ENCODE measurements at regions not wholly inside any gene's neighbourhood (a gene's known extent, or its start where the extent isn't known, plus 50 kb on each side); places are given as distances from the start of the nearest gene placed in this dataset.

GRCh38 chrX:25733148-25733547, 405.0 kb upstream of the MAGEB18 start:
- Histone ChIP-seq H3K9ac (no peak overlapping the region), H3K4me1 (no peaks in the 10 kb centered on the region), H3K79me2 (ENCODE audit: low read depth) (no peaks in the 10 kb centered on the region), H3K27ac (no peak overlapping the region), H2AFZ (replicated peaks) (no peak overlapping the region), H3F3A (ENCODE audit: low read depth) (no peaks in the 10 kb centered on the region), H3K9me3 (ENCODE audit: low read depth) (no peaks in the 10 kb centered on the region), H3K4me3 (no peak overlapping the region), H3K36me3 (no peaks in the 10 kb centered on the region), H4K20me1 (ENCODE audit: low read depth) (no peaks in the 10 kb centered on the region), H3K27me3 (no peaks in the 10 kb centered on the region), H3K4me2 (no peak overlapping the region)
- Mint-ChIP-seq H3K4me1 (no peaks in the 10 kb centered on the region), H3K27ac (no peak overlapping the region), H3K4me3 (no peak overlapping the region), H3K27me3 (ENCODE audit: insufficient read depth, low read depth) (peaks cover 2% of the 10 kb centered on the region), H3K36me3 (no peaks in the 10 kb centered on the region), H3K9me3 (no peaks in the 10 kb centered on the region)
- TF ChIP-seq CTCF (IDR thresholded peaks at IDR 0.05) (no peak), EZH2phosphoT487 (IDR thresholded peaks at IDR 0.05) (no peak), EZH2 (IDR thresholded peaks at IDR 0.05) (no peak)
- DNase-seq (ENCODE audit: low spot score): no peak

GRCh38 chrX:25737540-25737939, 400.6 kb upstream of the MAGEB18 start:
- no peak overlapping the region for H3K27ac Mint-ChIP-seq
- Histone ChIP-seq H3K79me2 (ENCODE audit: low read depth) (no peaks in the 10 kb centered on the region), H3K9me3 (ENCODE audit: low read depth) (peaks cover 3% of the 10 kb centered on the region), H4K20me1 (ENCODE audit: low read depth) (no peaks in the 10 kb centered on the region), H3K27me3 (no peaks in the 10 kb centered on the region), H3K4me1 (no peaks in the 10 kb centered on the region), H3K27ac (no peak overlapping the region), H3K36me3 (no peaks in the 10 kb centered on the region), H3K4me2 (no peak overlapping the region), H3K4me3 (no peak overlapping the region), H2AFZ (replicated peaks) (no peak overlapping the region), H3F3A (ENCODE audit: low read depth) (no peaks in the 10 kb centered on the region), H3K9ac (no peak overlapping the region)
- no peaks in the 10 kb centered on the region for H3K9me3 Mint-ChIP-seq
- no peaks in the 10 kb centered on the region for H3K4me1 Mint-ChIP-seq
- H3K36me3 Mint-ChIP-seq: no peaks in the 10 kb centered on the region
- H3K4me3 Mint-ChIP-seq: no peak overlapping the region
- TF ChIP-seq EZH2phosphoT487 (IDR thresholded peaks at IDR 0.05) (no peak), CTCF (IDR thresholded peaks at IDR 0.05) (no peak), EZH2 (IDR thresholded peaks at IDR 0.05) (no peak)
- no peak for DNase-seq (ENCODE audit: low spot score)
- H3K27me3 Mint-ChIP-seq (ENCODE audit: insufficient read depth, low read depth): no peaks in the 10 kb centered on the region

- TF ChIP-seq CTCF (IDR thresholded peaks at IDR 0.05) (no peak), EZH2phosphoT487 (IDR thresholded peaks at IDR 0.05) (no peak)
- Histone ChIP-seq H3K4me3 (no peak overlapping the region), H3K4me1 (no peaks in the 10 kb centered on the region), H4K20me1 (ENCODE audit: low read depth) (no peaks in the 10 kb centered on the region), H3K9me3 (ENCODE audit: low read depth) (peaks cover 3% of the 10 kb centered on the region), H3K27ac (no peak overlapping the region), H3K9ac (no peak overlapping the region), H3K79me2 (ENCODE audit: low read depth) (no peaks in the 10 kb centered on the region), H2AFZ (replicated peaks) (no peak overlapping the region), H3K36me3 (no peaks in the 10 kb centered on the region), H3K27me3 (no peaks in the 10 kb centered on the region), H3F3A (ENCODE audit: low read depth) (no peaks in the 10 kb centered on the region), H3K4me2 (no peak overlapping the region)
- H3K36me3 Mint-ChIP-seq: no peaks in the 10 kb centered on the region
- no peak overlapping the region for H3K4me3 Mint-ChIP-seq
- H3K27me3 Mint-ChIP-seq (ENCODE audit: insufficient read depth, low read depth): no peaks in the 10 kb centered on the region
- DNase-seq (ENCODE audit: low spot score): no peak
- no peak overlapping the region for H3K27ac Mint-ChIP-seq
- H3K4me1 Mint-ChIP-seq: no peaks in the 10 kb centered on the region
- no peaks in the 10 kb centered on the region for H3K9me3 Mint-ChIP-seq
Observed at GRCh38 chrX:25742334-25742733, 395.8 kb upstream of the MAGEB18 start.

GRCh38 chrX:25754399-25754798, 383.7 kb upstream of the MAGEB18 start:
- Histone ChIP-seq H2AFZ (replicated peaks) (no peak overlapping the region), H3F3A (ENCODE audit: low read depth) (no peaks in the 10 kb centered on the region), H4K20me1 (ENCODE audit: low read depth) (no peaks in the 10 kb centered on the region), H3K27me3 (no peaks in the 10 kb centered on the region), H3K36me3 (no peaks in the 10 kb centered on the region), H3K9ac (no peak overlapping the region), H3K9me3 (ENCODE audit: low read depth) (peaks cover 3% of the 10 kb centered on the region), H3K4me1 (no peaks in the 10 kb centered on the region), H3K4me3 (no peak overlapping the region), H3K79me2 (ENCODE audit: low read depth) (no peaks in the 10 kb centered on the region), H3K4me2 (no peak overlapping the region), H3K27ac (no peak overlapping the region)
- Mint-ChIP-seq H3K36me3 (no peaks in the 10 kb centered on the region), H3K27me3 (ENCODE audit: insufficient read depth, low read depth) (no peaks in the 10 kb centered on the region), H3K9me3 (peaks cover 5% of the 10 kb centered on the region), H3K4me1 (no peaks in the 10 kb centered on the region), H3K27ac (no peak overlapping the region), H3K4me3 (no peak overlapping the region)
- TF ChIP-seq EZH2 (IDR thresholded peaks at IDR 0.05) (no peak), EZH2phosphoT487 (IDR thresholded peaks at IDR 0.05) (no peak), CTCF (IDR thresholded peaks at IDR 0.05) (no peak)
- DNase-seq (ENCODE audit: low spot score): no peak
